GM21526 (cell line): ENCODE measurements at regions not wholly inside any gene's neighbourhood (a gene's known extent, or its start where the extent isn't known, plus 50 kb on each side); places are given as distances from the start of the nearest gene placed in this dataset.

ENCODE experiments used
- ATAC-seq: cut with Tn5 transposase; IDR thresholded peaks from one replicate; pipeline ENCODE4 v1.9.1; 2021; ENCODE audit warnings: moderate library complexity; ENCODE audit not compliant: unreplicated experiment, low FRiP score

GRCh38 chr13:91076830-91077229 is 270.7 kb upstream of the MIR17HG start:
- ATAC-seq = no peak

- no peak for ATAC-seq
These were observed 269.3 kb upstream of the MIR17HG start for GRCh38 chr13:91078093-91078679.

- ATAC-seq = no peak
These were observed 268.3 kb upstream of the MIR17HG start for GRCh38 chr13:91079176-91079575.

- ATAC-seq = no peak
These were observed 262.4 kb upstream of the MIR17HG start for GRCh38 chr13:91085127-91085526.

DNA sequence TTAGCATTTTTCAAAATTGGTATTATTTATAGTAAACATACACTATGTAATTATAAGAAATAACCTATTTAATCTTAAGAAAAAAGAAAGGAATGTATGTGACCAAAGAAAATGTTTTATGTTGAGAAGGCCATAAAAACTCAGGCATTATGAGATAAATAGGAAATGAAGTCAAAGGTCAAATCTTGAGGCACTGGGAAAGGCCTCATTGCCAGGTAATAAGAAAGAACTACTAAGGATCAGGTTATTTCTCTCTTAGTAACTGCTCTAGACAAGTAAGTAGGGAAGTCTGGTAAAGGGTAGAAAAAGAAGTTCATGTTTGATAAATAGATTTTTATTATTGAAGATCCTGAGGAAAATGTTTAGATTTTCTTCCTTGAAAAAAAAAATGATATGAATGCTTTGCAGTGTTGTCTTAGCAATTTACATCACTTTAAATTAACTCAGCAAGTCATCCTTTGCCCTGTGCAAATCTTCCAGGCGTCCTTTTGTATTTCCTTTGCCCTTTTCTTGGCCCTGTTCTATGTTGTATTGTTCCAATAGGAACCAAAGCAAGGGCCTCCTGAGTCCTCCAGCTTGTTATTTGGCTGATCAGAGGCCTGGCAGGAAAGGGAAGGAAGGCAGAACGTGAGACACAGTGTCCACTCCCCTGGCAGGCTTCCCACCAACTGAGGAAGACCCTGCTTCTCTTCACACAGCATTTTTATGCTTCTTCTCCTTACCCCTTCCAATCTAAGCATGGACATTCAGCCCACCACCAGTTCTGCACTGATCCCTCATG is 260.4 kb upstream of the MIR17HG start:
- ATAC-seq = no peak

DNA sequence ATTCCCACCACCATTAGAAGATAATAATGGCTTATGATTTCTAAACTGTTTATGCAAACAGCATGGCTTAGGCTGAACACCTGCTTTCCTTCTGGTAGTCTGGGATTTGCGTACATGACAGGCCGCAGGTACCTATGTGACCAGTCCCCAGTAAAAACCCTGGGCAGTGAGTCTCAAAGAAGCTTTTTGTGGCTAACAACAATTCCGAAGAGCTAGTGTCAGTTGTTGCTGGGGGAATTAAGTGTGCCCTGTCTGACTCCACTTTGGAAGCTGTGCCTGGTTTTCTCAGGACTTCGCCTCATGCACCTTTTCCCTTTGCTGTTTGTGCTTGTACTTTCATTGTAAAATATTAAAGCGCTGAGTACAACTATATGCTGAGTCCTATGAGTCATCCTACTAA is 250.2 kb upstream of the MIR17HG start:
- no peak for ATAC-seq

DNA sequence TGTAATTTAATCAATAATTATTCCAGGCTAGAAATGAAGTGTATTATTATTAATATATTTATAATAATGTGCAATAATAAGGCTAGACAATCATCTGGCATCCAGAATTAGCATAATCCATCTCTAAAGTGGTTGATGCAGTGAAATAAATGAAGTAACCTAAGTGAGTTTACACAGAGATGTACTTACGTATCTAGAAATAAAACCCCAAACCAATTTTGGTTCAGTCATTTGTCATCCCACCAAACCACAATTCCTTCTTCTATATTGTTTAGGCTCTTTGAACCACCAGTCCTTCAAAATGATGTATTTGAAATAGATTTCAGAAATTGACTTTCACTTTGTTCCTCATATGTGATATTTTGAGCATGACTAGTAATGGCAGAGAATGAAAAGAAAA is 247.6 kb upstream of the MIR17HG start:
- no peak for ATAC-seq

DNA sequence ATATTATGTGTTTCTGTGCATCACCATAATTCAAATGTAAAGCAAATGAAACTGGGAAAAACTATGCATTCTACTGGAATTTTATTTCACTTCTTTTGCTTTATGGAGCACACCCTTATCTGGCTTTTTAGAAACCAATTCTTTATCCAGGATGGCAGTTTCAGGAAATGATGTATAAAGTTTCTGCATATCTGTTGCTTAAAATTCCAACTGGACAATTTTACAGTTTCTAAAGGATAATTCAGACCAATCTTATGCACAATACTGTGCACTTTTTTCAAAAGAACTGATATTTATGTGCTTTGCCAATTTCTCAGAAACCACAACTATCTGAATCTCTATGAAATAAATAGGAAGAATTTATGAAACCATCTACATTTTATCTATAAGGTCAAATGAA is 246.5 kb upstream of the MIR17HG start:
- ATAC-seq = no peak

GRCh38 chr13:91101381-91101780 is 246.1 kb upstream of the MIR17HG start:
- ATAC-seq = no peak

GRCh38 chr13:91105270-91105669 is 242.2 kb upstream of the MIR17HG start:
- no peak for ATAC-seq

DNA sequence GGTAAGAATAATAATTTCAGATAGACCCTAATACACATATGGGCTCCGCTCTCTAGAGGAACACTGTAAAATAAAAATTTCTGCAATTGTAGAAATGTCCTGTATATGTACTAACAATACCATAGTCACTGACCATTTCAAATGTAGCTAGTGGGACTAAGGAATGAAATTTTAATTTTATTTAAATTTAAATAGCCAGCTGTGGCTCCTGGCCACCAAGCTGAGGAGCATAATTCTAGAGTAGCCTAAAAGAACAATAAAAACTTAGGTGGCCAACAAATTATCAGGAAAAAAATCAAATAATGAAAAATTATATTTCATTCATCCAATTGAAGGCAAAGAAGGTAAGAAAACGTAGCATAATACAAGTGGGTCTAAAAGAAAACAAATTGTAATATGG is 240.9 kb upstream of the MIR17HG start:
- no peak for ATAC-seq

GRCh38 chr13:91108315-91108714 is 239.2 kb upstream of the MIR17HG start:
- ATAC-seq = no peak

DNA sequence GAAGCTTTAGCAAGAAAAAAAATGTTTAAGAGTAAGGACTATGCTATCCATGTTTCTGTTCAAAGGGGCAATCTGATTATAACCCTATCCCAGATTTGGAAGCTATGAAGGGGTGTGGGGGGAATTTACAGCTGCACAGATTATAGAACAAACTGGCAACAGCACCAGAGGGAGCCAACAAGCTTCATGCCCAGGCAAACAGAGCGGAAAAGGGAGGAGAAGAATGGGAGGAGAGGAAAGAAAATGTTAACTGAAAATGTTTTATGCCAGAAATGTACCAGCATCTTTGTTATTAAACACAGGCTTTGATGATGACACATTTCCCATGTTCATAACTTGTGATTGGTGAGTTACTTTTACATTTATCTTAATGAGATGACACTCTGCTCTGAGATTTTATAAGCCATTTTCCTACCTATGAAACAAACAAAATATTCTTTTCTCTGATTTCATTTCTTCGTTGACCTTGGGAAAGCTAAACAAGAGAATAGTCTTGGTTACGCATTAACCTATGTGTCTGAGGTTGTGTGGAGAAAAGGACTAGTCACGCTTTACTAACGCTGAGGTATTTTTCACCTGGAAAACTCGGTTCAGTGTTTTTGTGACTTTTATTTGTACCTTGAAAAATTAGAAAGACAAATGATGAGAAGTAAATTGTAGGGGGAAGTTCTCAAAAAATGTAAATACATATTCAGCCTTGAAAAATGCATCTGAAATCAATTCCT is 235.8 kb upstream of the MIR17HG start:
- no peak for ATAC-seq

DNA sequence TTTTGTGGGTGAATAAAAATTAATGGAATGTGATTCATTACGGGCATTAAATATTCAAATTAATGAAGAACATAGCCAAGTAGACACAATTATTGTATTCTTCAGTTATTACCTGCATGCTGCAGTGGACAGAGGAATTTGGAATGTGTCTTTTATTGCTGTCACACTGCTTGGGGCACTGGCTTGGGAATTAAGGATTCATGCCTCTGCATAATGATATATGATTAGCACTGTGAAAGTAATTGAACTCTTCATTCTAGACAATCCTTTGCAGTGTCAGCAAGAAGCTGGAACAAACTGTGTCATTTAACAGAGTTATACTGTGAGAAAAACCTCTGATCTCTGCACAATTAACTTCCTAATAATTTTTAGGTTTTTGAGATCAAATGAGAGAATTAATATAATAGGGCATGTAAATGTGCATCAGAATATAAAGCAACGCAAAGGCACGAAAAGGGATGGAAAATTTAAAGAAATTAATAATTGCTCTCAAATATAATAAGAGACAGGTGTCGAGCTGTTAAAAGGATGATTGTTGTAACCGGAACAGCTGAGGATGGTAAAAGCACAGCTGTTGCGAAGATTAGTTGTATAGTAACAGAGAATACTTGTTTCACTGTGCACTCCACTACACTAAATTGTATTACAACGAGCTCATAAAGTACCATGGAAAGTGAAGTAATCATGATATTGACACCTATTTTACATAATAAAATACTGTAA is 235.1 kb upstream of the MIR17HG start:
- no peak for ATAC-seq

- ATAC-seq = no peak
These were observed 234.6 kb upstream of the MIR17HG start for GRCh38 chr13:91112924-91113277.

GRCh38 chr13:91115776-91116175 is 231.7 kb upstream of the MIR17HG start:
- ATAC-seq = no peak

DNA sequence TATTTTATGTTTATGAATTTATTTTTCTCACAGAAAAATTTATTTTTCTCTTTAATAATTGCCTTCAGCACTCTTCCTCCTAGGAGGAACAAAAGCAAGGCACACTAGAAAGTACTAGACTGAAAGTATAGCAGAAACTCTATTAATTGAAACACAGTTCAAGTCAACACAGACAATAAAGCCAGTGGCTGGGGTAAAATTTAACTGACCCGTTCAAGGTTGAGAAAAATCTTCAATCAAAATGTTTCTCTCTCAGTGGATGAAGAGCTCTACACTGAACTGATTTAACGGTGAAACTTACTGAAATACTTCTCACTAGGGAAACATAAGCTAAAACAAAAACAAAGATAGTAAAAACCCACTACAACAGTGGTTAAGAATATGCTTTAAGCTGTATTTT is 230.1 kb upstream of the MIR17HG start:
- no peak for ATAC-seq

- ATAC-seq = peak; percentile 60
These were observed 227.8 kb upstream of the MIR17HG start for GRCh38 chr13:91119643-91120042.

GRCh38 chr13:91122766-91123165 is 224.7 kb upstream of the MIR17HG start:
- ATAC-seq = no peak

GRCh38 chr13:91123456-91124127 is 223.9 kb upstream of the MIR17HG start:
- no peak for ATAC-seq

DNA sequence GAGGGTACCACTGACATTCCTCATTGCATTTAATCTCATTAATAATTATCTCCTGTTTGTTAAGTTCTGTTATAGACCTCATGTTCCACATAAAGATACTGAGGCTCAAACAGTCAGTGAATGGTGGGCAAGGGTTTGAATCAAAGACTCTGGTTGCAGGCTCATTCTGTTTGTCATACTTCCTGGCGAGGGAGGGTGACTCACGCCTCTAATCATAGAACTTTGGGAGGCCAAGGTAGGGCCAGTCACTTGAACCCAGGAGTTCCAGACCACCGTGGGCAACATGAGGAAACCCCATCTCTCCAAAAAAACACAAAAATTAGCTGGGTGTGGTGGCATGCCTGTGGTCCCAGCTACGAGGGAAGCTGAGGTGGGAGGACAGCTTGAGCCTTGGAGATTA is 220.7 kb upstream of the MIR17HG start:
- no peak for ATAC-seq
